HCT116 (cell line): ENCODE measurements at regions not wholly inside any gene's neighbourhood (a gene's known extent, or its start where the extent isn't known, plus 50 kb on each side); places are given as distances from the start of the nearest gene placed in this dataset.

Experiments used
- ATAC-seq: fragments of 200-7000 bp; cut with Tn5 transposase; 2 replicates; pipeline ENCODE4 v1.9.1; 2020; ENCODE audit warnings: mild to moderate bottlenecking, moderate library complexity
- BruUV-seq: library from RNA; stranded (reverse); fragments of 400-500 nt; replicated peaks from 2 replicates; lab custom pipeline; 2021; lab: Mats Ljungman, UMichigan
- CTCF ChIA-PET: fragments of 300-600 bp; sonication (Branson Sonifier 250); formaldehyde crosslinking; loops from one replicate; lab custom pipeline; 2021; ENCODE audit warnings: antibody characterized with exemption; lab: Charles Lee
- POLR2A ChIA-PET: fragments of 300-600, 350-600 bp; sonication (Branson Sonifier 250); formaldehyde crosslinking; loops from one replicate; lab custom pipeline; 2021; ENCODE audit warnings: antibody characterized with exemption; lab: Charles Lee
- RAD21 ChIA-PET, 2 experiments: fragments of 300-600 bp; sonication (Branson Sonifier 250); formaldehyde crosslinking; loops; one replicate each; lab custom pipeline; 2023; ENCODE audit warnings: low total read pairs in 2 of 2; ENCODE audit not compliant: uncharacterized antibody in 2 of 2, unreplicated experiment in 2 of 2, low non-redundant PET in 1 of 2; lab: Charles Lee
- DNase-seq: peaks from one replicate; pipeline ENCODE4 v3.0.0-alpha.2; 2010; ENCODE audit warnings: low read depth, low spot score
- H2AFZ ChIP-seq: fragments of 200-600 bp; shearing (Covaris generic), sonication (generic); 2 replicates; pipeline ENCODE4 v1.6.1; 2017; ENCODE audit warnings: low read depth, mixed run types, mixed read lengths, antibody characterized with exemption, low read length; ENCODE audit not compliant: poor library complexity, severe bottlenecking
- H3K27ac ChIP-seq: 2 replicates; pipeline ENCODE4 v1.5.1; 2012; ENCODE audit warnings: low read depth, low read length
- H3K27me3 ChIP-seq: fragments of 200-600 bp; sonication (generic); 2 replicates; pipeline ENCODE4 v1.6.1; 2016; ENCODE audit warnings: mixed run types, low read length, mixed read lengths; ENCODE audit not compliant: insufficient read depth
- H3K36me3 ChIP-seq, 2 experiments: fragments of 200-500 bp in 1 of 2; fragments of 200-600 bp in 1 of 2; sonication (Bioruptor generic) in 1 of 2; sonication (generic) in 1 of 2; 2 replicates each; pipeline versions ENCODE4 v1.5.1 to v1.6.1; 2014 to 2016; ENCODE audit warnings: low read length in 2 of 2, inconsistent platforms in 1 of 2, mixed read lengths in 1 of 2, mixed run types in 1 of 2; ENCODE audit not compliant: insufficient read depth in 2 of 2, control insufficient read depth in 1 of 2
- H3K4me1 ChIP-seq, 2 experiments: fragments of 200-600 bp in 1 of 2; sonication (generic) in 1 of 2; 2 replicates each; pipeline versions ENCODE4 v1.5.1 to v1.6.1; 2012 to 2017; ENCODE audit warnings: low read length in 2 of 2, inconsistent platforms in 1 of 2, mild to moderate bottlenecking in 1 of 2, mixed read lengths in 1 of 2, mixed run types in 1 of 2, moderate library complexity in 1 of 2; ENCODE audit not compliant: insufficient read depth in 2 of 2, control insufficient read depth in 1 of 2
- H3K4me2 ChIP-seq: fragments of 200-600 bp; sonication (generic); 2 replicates; pipeline ENCODE4 v1.6.1; 2017; ENCODE audit warnings: mixed run types, low read length, mixed read lengths
- H3K4me3 ChIP-seq, 2 experiments: fragments of 200-600 bp in 1 of 2; sonication (generic) in 1 of 2; replicated peaks in 1 of 2; 2 replicates each; pipeline ENCODE4 v1.5.1; 2011 to 2016; ENCODE audit warnings: low read length in 2 of 2, control low read depth in 1 of 2, low read depth in 1 of 2, mild to moderate bottlenecking in 1 of 2, mixed read lengths in 1 of 2, mixed run types in 1 of 2
- H3K79me2 ChIP-seq: fragments of 200-600 bp; sonication (generic); 2 replicates; pipeline ENCODE4 v1.6.1; 2017; ENCODE audit warnings: mild to moderate bottlenecking, mixed run types, low read length, moderate library complexity, mixed read lengths; ENCODE audit not compliant: insufficient read depth
- H3K9ac ChIP-seq: fragments of 200-600 bp; sonication (generic); 2 replicates; pipeline ENCODE4 v1.6.1; 2016; ENCODE audit warnings: low read length, mixed read lengths
- H3K9me2 ChIP-seq: fragments of 200-600 bp; sonication (generic), shearing (Covaris generic); 2 replicates; pipeline ENCODE4 v1.6.1; 2017; ENCODE audit warnings: mixed run types, mild to moderate bottlenecking, moderate library complexity; ENCODE audit not compliant: insufficient read depth
- H3K9me3 ChIP-seq, 2 experiments: fragments of 200-500 bp in 1 of 2; fragments of 200-600 bp in 1 of 2; sonication (Bioruptor generic) in 1 of 2; sonication (generic) in 1 of 2; 2 replicates each; pipeline ENCODE4 v1.6.1; 2014 to 2017; ENCODE audit warnings: low read length in 2 of 2, mixed read lengths in 2 of 2, inconsistent platforms in 1 of 2, low read depth in 1 of 2, mild to moderate bottlenecking in 1 of 2, mixed run types in 1 of 2, moderate library complexity in 1 of 2; ENCODE audit not compliant: control insufficient read depth in 1 of 2, insufficient read depth in 1 of 2
- H4K20me1 ChIP-seq: fragments of 200-600 bp; sonication (generic), shearing (Covaris generic); 2 replicates; pipeline ENCODE4 v1.6.1; 2017; ENCODE audit warnings: mixed run types, mild to moderate bottlenecking, moderate library complexity; ENCODE audit not compliant: insufficient read depth
- CBX3 ChIP-seq: IDR thresholded peaks from 2 replicates; pipeline ENCODE4 v1.6.1; 2012; ENCODE audit warnings: low read depth
- EGR1 ChIP-seq: IDR thresholded peaks from 2 replicates; pipeline ENCODE4 v1.6.1; 2012; ENCODE audit warnings: low read depth
- ELF1 ChIP-seq: IDR thresholded peaks from 2 replicates; pipeline ENCODE4 v1.6.1; 2012; ENCODE audit warnings: low read depth, borderline replicate concordance
- EZH2 ChIP-seq: fragments of 200-600 bp; sonication (generic); IDR thresholded peaks from 2 replicates; pipeline ENCODE4 v1.6.1; 2017; ENCODE audit warnings: antibody characterized with exemption, mixed run types
- EZH2phosphoT487 ChIP-seq: fragments of 200-600 bp; IDR thresholded peaks from 2 replicates; pipeline ENCODE4 v1.6.1; 2018; ENCODE audit warnings: antibody characterized with exemption, borderline replicate concordance
- JUND ChIP-seq: IDR thresholded peaks from 2 replicates; pipeline ENCODE4 v1.6.1; 2012
- POLR2A ChIP-seq: IDR thresholded peaks from 2 replicates; pipeline ENCODE4 v1.7.0; 2011; ENCODE audit warnings: borderline replicate concordance; ENCODE audit not compliant: insufficient read depth, insufficient read length; ENCODE audit errors: extremely low read depth
- POLR2AphosphoS5 ChIP-seq: IDR thresholded peaks from 2 replicates; pipeline ENCODE4 v1.6.1; 2011; ENCODE audit warnings: mild to moderate bottlenecking, low read depth, low read length, moderate library complexity
- RAD21 ChIP-seq: IDR thresholded peaks from 2 replicates; pipeline ENCODE4 v1.6.1; 2012; ENCODE audit warnings: low read depth, mild to moderate bottlenecking
- SIN3A ChIP-seq: IDR thresholded peaks from 2 replicates; pipeline ENCODE4 v1.6.1; 2012; ENCODE audit warnings: low read depth
- SP1 ChIP-seq: IDR thresholded peaks from 2 replicates; pipeline ENCODE4 v1.6.1; 2012; ENCODE audit warnings: low read depth
- TCF7L2 ChIP-seq: IDR thresholded peaks from 2 replicates; pipeline ENCODE4 v1.7.0; 2011; ENCODE audit warnings: borderline replicate concordance, inconsistent platforms; ENCODE audit not compliant: insufficient read depth, insufficient read length; ENCODE audit errors: extremely low read depth
- ZFX ChIP-seq: fragments of 450-650 bp; IDR thresholded peaks from 2 replicates; pipeline ENCODE4 v1.6.1; 2017
- intact Hi-C: fragments of 100-400 bp; cut with micrococcal nuclease; formaldehyde crosslinking; loops from 2 replicates; pipeline ENCODE4 v1.10.0; 2022
- TF ChIP-seq, protein P1 (sequence below): IDR thresholded peaks from 2 replicates; pipeline ENCODE4 v1.6.1; 2011; ENCODE audit warnings: mild to moderate bottlenecking, low read length, moderate library complexity; ENCODE audit not compliant: insufficient replicate concordance; ENCODE audit errors: extremely low read depth
- TF ChIP-seq, protein P2 (sequence below), 3 experiments: fragments of 200-600 bp in 1 of 3; sonication (generic) in 1 of 3; IDR thresholded peaks in 2 of 3; conservative IDR thresholded peaks in 1 of 3; 2 replicates each; pipeline ENCODE4 v1.5.1; 2012 to 2017; ENCODE audit warnings: low read depth in 2 of 3, low read length in 2 of 3, antibody characterized with exemption in 1 of 3, borderline replicate concordance in 1 of 3, control low read depth in 1 of 3, mild to moderate bottlenecking in 1 of 3, mixed read lengths in 1 of 3, mixed run types in 1 of 3, moderate library complexity in 1 of 3; ENCODE audit not compliant: insufficient read depth in 1 of 3
- TF ChIP-seq, protein P3 (sequence below): IDR thresholded peaks from 2 replicates; pipeline ENCODE4 v1.6.1; 2012; ENCODE audit warnings: low read depth

- TF ChIP-seq RAD21: no peak
- TF ChIP-seq, protein P1, sequence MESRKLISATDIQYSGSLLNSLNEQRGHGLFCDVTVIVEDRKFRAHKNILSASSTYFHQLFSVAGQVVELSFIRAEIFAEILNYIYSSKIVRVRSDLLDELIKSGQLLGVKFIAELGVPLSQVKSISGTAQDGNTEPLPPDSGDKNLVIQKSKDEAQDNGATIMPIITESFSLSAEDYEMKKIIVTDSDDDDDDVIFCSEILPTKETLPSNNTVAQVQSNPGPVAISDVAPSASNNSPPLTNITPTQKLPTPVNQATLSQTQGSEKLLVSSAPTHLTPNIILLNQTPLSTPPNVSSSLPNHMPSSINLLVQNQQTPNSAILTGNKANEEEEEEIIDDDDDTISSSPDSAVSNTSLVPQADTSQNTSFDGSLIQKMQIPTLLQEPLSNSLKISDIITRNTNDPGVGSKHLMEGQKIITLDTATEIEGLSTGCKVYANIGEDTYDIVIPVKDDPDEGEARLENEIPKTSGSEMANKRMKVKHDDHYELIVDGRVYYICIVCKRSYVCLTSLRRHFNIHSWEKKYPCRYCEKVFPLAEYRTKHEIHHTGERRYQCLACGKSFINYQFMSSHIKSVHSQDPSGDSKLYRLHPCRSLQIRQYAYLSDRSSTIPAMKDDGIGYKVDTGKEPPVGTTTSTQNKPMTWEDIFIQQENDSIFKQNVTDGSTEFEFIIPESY: no peak
- TF ChIP-seq POLR2A: no peak
- no peak for TF ChIP-seq POLR2AphosphoS5
- no peak for TF ChIP-seq EGR1
- no peak for TF ChIP-seq SIN3A
- TF ChIP-seq, protein P2, sequence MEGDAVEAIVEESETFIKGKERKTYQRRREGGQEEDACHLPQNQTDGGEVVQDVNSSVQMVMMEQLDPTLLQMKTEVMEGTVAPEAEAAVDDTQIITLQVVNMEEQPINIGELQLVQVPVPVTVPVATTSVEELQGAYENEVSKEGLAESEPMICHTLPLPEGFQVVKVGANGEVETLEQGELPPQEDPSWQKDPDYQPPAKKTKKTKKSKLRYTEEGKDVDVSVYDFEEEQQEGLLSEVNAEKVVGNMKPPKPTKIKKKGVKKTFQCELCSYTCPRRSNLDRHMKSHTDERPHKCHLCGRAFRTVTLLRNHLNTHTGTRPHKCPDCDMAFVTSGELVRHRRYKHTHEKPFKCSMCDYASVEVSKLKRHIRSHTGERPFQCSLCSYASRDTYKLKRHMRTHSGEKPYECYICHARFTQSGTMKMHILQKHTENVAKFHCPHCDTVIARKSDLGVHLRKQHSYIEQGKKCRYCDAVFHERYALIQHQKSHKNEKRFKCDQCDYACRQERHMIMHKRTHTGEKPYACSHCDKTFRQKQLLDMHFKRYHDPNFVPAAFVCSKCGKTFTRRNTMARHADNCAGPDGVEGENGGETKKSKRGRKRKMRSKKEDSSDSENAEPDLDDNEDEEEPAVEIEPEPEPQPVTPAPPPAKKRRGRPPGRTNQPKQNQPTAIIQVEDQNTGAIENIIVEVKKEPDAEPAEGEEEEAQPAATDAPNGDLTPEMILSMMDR (IDR thresholded peaks at IDR 0.05 in 2 of 3, conservative IDR thresholded peaks at IDR 0.05 in 1 of 3; ENCODE audit: borderline replicate concordance in 1 of 3, insufficient read depth in 1 of 3, low read depth in 2 of 3, low read length in 2 of 3): no peak
- TF ChIP-seq TCF7L2: no peak
- TF ChIP-seq EZH2: no peak
- TF ChIP-seq, protein P3, sequence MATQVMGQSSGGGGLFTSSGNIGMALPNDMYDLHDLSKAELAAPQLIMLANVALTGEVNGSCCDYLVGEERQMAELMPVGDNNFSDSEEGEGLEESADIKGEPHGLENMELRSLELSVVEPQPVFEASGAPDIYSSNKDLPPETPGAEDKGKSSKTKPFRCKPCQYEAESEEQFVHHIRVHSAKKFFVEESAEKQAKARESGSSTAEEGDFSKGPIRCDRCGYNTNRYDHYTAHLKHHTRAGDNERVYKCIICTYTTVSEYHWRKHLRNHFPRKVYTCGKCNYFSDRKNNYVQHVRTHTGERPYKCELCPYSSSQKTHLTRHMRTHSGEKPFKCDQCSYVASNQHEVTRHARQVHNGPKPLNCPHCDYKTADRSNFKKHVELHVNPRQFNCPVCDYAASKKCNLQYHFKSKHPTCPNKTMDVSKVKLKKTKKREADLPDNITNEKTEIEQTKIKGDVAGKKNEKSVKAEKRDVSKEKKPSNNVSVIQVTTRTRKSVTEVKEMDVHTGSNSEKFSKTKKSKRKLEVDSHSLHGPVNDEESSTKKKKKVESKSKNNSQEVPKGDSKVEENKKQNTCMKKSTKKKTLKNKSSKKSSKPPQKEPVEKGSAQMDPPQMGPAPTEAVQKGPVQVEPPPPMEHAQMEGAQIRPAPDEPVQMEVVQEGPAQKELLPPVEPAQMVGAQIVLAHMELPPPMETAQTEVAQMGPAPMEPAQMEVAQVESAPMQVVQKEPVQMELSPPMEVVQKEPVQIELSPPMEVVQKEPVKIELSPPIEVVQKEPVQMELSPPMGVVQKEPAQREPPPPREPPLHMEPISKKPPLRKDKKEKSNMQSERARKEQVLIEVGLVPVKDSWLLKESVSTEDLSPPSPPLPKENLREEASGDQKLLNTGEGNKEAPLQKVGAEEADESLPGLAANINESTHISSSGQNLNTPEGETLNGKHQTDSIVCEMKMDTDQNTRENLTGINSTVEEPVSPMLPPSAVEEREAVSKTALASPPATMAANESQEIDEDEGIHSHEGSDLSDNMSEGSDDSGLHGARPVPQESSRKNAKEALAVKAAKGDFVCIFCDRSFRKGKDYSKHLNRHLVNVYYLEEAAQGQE: no peak
- no peak for TF ChIP-seq ELF1
- TF ChIP-seq SP1: no peak
- no peak for TF ChIP-seq ZFX
- TF ChIP-seq EZH2phosphoT487: no peak
- TF ChIP-seq CBX3: no peak
- no peak for TF ChIP-seq JUND
- TF ChIP-seq, all 23 proteins: peak for 0
- peaks cover 0 to 3% of the 10 kb centered on the region in 2 experiments; a peak in 1 of 4 replicates for H3K4me1 ChIP-seq
- ATAC-seq (no peak), DNase-seq (no peak)
- intact Hi-C loops: no loop called here
- ChIA-PET RAD21 (no interaction called here), CTCF (no interaction called here), POLR2A (no interaction called here)
- no peaks in the 10 kb centered on the region; a peak in 1 of 4 replicates for H3K9me3 ChIP-seq
- H3K79me2 ChIP-seq: no peaks in the 10 kb centered on the region
- no peaks in the 10 kb centered on the region for H3K27me3 ChIP-seq
- no peaks in the 10 kb centered on the region for H4K20me1 ChIP-seq
- no peak overlapping the region for H3K4me3 ChIP-seq
- no peak overlapping the region for H3K4me2 ChIP-seq
- no peak overlapping the region for H3K9ac ChIP-seq
- H3K9me2 ChIP-seq: no peaks in the 10 kb centered on the region
- no peak overlapping the region for H3K27ac ChIP-seq
- no peaks in the 10 kb centered on the region for H3K36me3 ChIP-seq
- H2AFZ ChIP-seq: no peak overlapping the region
- BruUV-seq: no TSS peak
Observed at GRCh38 chr11:71070490-71071453, 181.6 kb downstream of the SHANK2 start.
